Endothelial cell of umbilical vein (primary cell): ENCODE measurements at regions not wholly inside any gene's neighbourhood (a gene's known extent, or its start where the extent isn't known, plus 50 kb on each side); places are given as distances from the start of the nearest gene placed in this dataset.

Source experiments
- BruUV-seq: library from RNA; stranded (reverse); fragments of 400-500 nt; replicated peaks from 2 replicates; lab custom pipeline; 2021; lab: Mats Ljungman, UMichigan
- CTCF ChIA-PET: fragments of 300-600, 350-600 bp; sonication (Branson Sonifier 250); formaldehyde crosslinking; loops from one replicate; lab custom pipeline; 2021; ENCODE audit warnings: antibody characterized with exemption, inconsistent platforms; lab: Charles Lee
- POLR2A ChIA-PET: fragments of 300-600, 350-600 bp; sonication (Branson Sonifier 250); formaldehyde crosslinking; loops from one replicate; lab custom pipeline; 2021; ENCODE audit warnings: antibody characterized with exemption, inconsistent platforms; lab: Charles Lee
- DNase-seq: peaks from one replicate; pipeline ENCODE4 v3.0.0-alpha.2; 2011; ENCODE audit warnings: low read depth, low spot score
- FAIRE-seq: peaks from 2 replicates; lab custom pipeline; 2011; peaks lifted over from hg19 to GRCh38; lab: Jason Lieb, UNC
- H2AFZ ChIP-seq: 2 replicates; pipeline ENCODE4 v1.6.0; 2012; ENCODE audit warnings: low read depth, low read length, control low read depth, inconsistent platforms
- H3K27ac ChIP-seq: 2 replicates; pipeline ENCODE4 v1.5.1; 2011; ENCODE audit warnings: low read depth, mild to moderate bottlenecking, control low read depth, low read length, moderate library complexity; ENCODE audit not compliant: insufficient read depth
- H3K27me3 ChIP-seq, 2 experiments: 2 replicates each; pipeline versions ENCODE4 v1.6.0 to v1.6.1; 2011; ENCODE audit warnings: low read length in 2 of 2, mixed read lengths in 1 of 2; ENCODE audit not compliant: control insufficient read depth in 2 of 2, insufficient read depth in 2 of 2
- H3K36me3 ChIP-seq, 2 experiments: 2 replicates in 1 of 2; 3 replicates in 1 of 2; pipeline ENCODE4 v1.5.1; 2011; ENCODE audit warnings: low read length in 2 of 2, mild to moderate bottlenecking in 1 of 2, moderate library complexity in 1 of 2; ENCODE audit not compliant: control insufficient read depth in 2 of 2, insufficient read depth in 2 of 2; ENCODE audit errors: extremely low read depth in 1 of 2
- H3K4me1 ChIP-seq: 3 replicates; pipeline ENCODE4 v1.5.1; 2011; ENCODE audit warnings: mild to moderate bottlenecking, low read length; ENCODE audit not compliant: control insufficient read depth, insufficient read depth; ENCODE audit errors: extremely low read depth
- H3K4me2 ChIP-seq: 2 replicates; pipeline ENCODE4 v1.6.1; 2011; ENCODE audit warnings: low read length, control low read depth, mixed read lengths; ENCODE audit not compliant: insufficient read depth
- H3K4me3 ChIP-seq, 3 experiments: fragments of 200-600 bp in 1 of 3; sonication (generic), shearing (Covaris generic) in 1 of 3; replicated peaks in 1 of 3; 2 replicates each; pipeline ENCODE4 v1.5.1; 2011 to 2016; ENCODE audit warnings: control low read depth in 3 of 3, low read length in 3 of 3, mild to moderate bottlenecking in 2 of 3, inconsistent platforms in 1 of 3, low read depth in 1 of 3, moderate library complexity in 1 of 3; ENCODE audit not compliant: insufficient read depth in 1 of 3
- H3K79me2 ChIP-seq: 2 replicates; pipeline ENCODE4 v1.6.0; 2012; ENCODE audit warnings: low read length, inconsistent platforms; ENCODE audit not compliant: control insufficient read depth, insufficient read depth
- H3K9ac ChIP-seq: replicated peaks from 2 replicates; pipeline ENCODE3; 2011; ENCODE audit warnings: low read length, control low read depth; ENCODE audit not compliant: insufficient read depth; ENCODE audit errors: extremely low read depth
- H3K9me1 ChIP-seq: replicated peaks from 3 replicates; pipeline ENCODE4 v1.6.0; 2011; ENCODE audit warnings: mild to moderate bottlenecking, low read length; ENCODE audit not compliant: control insufficient read depth, insufficient read depth; ENCODE audit errors: extremely low read depth
- H3K9me3 ChIP-seq: replicated peaks from 2 replicates; pipeline ENCODE4 v1.5.1; 2012; ENCODE audit warnings: low read length, inconsistent platforms; ENCODE audit not compliant: control insufficient read depth, insufficient read depth
- H4K20me1 ChIP-seq: replicated peaks from 2 replicates; pipeline ENCODE3; 2011; ENCODE audit warnings: mild to moderate bottlenecking, low read length; ENCODE audit not compliant: control insufficient read depth, insufficient read depth; ENCODE audit errors: extremely low read depth
- EZH2 ChIP-seq: IDR thresholded peaks from 2 replicates; pipeline ENCODE4 v1.6.1; 2012; ENCODE audit warnings: borderline replicate concordance, low read depth, mild to moderate bottlenecking, moderate library complexity, low read length, inconsistent platforms; ENCODE audit not compliant: severe bottlenecking
- FOS ChIP-seq: IDR thresholded peaks from 2 replicates; pipeline ENCODE4 v1.6.1; 2011; ENCODE audit warnings: mild to moderate bottlenecking, low read length, moderate library complexity, borderline replicate concordance; ENCODE audit not compliant: insufficient read depth
- GATA2 ChIP-seq: IDR thresholded peaks from 2 replicates; pipeline ENCODE4 v1.7.0; 2011; ENCODE audit warnings: low read depth, mild to moderate bottlenecking, moderate library complexity, mixed read lengths, low read length; ENCODE audit not compliant: insufficient read length, insufficient read depth
- JUN ChIP-seq: IDR thresholded peaks from 2 replicates; pipeline ENCODE4 v1.6.1; 2011; ENCODE audit warnings: borderline replicate concordance, low read depth; ENCODE audit not compliant: insufficient read length, insufficient read depth
- MYC ChIP-seq: IDR thresholded peaks from one replicate; pipeline ENCODE4 v1.6.1; 2011; ENCODE audit warnings: mild to moderate bottlenecking, low read depth, low read length
- POLR2A ChIP-seq: IDR thresholded peaks from 2 replicates; pipeline ENCODE4 v1.6.1; 2012; ENCODE audit warnings: low read depth, mild to moderate bottlenecking, control low read depth, low read length
- POLR2AphosphoS5 ChIP-seq: IDR thresholded peaks from 2 replicates; pipeline ENCODE4 v1.6.1; 2012; ENCODE audit warnings: low read depth, mild to moderate bottlenecking, control low read depth, low read length, moderate library complexity; ENCODE audit not compliant: insufficient read depth
- dilution Hi-C: fragments of 300-500 bp; cut with MboI; formaldehyde crosslinking; loops from one replicate; pipeline ENCODE4 v1.15.0; 2019; ENCODE audit warnings: low sequenced_read_pairs; ENCODE audit not compliant: extremely low pct_ligation_motif_present
- intact Hi-C: fragments of 100-400 bp; cut with micrococcal nuclease; formaldehyde crosslinking; loops from one replicate; pipeline ENCODE4 v1.10.0; 2022
- TF ChIP-seq, protein P1 (sequence below): IDR thresholded peaks from 2 replicates; pipeline ENCODE4 v1.6.1; 2011; ENCODE audit not compliant: insufficient read depth, insufficient read length
- TF ChIP-seq, protein P2 (sequence below), 2 donors: IDR thresholded peaks; 1 replicate in 1 of 2; 2 replicates in 1 of 2; pipeline ENCODE4 v1.5.1; 2011; ENCODE audit warnings: low read length in 2 of 2, mild to moderate bottlenecking in 2 of 2, moderate library complexity in 2 of 2, control low read depth in 1 of 2, inconsistent platforms in 1 of 2, low read depth in 1 of 2; ENCODE audit not compliant: insufficient read depth in 1 of 2; ENCODE audit errors: extremely low read depth in 1 of 2

DNA sequence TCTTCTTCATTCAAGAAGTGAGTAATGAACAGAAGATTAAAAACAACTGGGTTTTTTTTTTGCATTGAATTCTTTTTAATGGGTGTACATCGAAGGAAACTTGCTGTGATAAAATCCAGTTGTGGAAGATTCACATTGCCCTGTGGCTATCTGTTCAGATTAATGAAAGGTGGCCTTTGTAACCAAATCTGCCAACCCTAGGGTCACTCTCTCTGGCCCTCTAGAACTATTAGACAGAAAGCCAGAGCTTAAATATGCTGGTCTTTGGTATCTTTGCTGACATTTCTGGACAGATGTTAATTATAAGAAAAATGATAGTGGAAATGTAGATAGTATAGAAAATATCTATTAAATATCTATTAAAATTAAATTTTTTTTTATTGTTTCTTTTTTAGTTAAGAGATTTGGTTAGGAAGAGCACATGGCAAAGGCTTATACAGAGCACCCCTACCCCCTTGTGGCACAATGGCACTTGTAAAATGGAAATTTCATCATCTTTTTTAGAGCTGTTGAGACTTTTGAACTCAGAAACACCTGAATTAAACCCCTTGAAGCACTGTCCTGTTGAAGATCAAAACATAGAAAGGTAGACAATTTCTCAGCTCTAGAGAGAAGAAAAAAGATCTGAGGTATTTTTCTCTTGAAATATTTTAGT, 572.5 kb downstream of the PKHD1 start:
- FAIRE-seq, result no peak
- Histone ChIP-seq H3K27ac (no peak overlapping the region), H3K27me3 (no peaks in the 10 kb centered on the region), H3K36me3 (no peaks in the 10 kb centered on the region), H2AFZ (no peak overlapping the region), H3K4me3 (no peak overlapping the region), H3K9me3 (no peaks in the 10 kb centered on the region), H3K9me1 (no peaks in the 10 kb centered on the region), H4K20me1 (no peaks in the 10 kb centered on the region), H3K4me1 (no peaks in the 10 kb centered on the region), H3K79me2 (no peaks in the 10 kb centered on the region), H3K4me2 (no peak overlapping the region), H3K9ac (no peak overlapping the region)
- BruUV-seq, result no TSS peak
- CTCF ChIA-PET, result no interaction called here
- no peak for TF ChIP-seq EZH2
- TF ChIP-seq GATA2, result no peak
- TF ChIP-seq MYC, result no peak
- TF ChIP-seq, protein P1, sequence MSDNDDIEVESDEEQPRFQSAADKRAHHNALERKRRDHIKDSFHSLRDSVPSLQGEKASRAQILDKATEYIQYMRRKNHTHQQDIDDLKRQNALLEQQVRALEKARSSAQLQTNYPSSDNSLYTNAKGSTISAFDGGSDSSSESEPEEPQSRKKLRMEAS, result no peak
- no peak for TF ChIP-seq POLR2A
- TF ChIP-seq POLR2AphosphoS5, result no peak
- TF ChIP-seq JUN, result no peak
- TF ChIP-seq, protein P2, sequence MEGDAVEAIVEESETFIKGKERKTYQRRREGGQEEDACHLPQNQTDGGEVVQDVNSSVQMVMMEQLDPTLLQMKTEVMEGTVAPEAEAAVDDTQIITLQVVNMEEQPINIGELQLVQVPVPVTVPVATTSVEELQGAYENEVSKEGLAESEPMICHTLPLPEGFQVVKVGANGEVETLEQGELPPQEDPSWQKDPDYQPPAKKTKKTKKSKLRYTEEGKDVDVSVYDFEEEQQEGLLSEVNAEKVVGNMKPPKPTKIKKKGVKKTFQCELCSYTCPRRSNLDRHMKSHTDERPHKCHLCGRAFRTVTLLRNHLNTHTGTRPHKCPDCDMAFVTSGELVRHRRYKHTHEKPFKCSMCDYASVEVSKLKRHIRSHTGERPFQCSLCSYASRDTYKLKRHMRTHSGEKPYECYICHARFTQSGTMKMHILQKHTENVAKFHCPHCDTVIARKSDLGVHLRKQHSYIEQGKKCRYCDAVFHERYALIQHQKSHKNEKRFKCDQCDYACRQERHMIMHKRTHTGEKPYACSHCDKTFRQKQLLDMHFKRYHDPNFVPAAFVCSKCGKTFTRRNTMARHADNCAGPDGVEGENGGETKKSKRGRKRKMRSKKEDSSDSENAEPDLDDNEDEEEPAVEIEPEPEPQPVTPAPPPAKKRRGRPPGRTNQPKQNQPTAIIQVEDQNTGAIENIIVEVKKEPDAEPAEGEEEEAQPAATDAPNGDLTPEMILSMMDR (IDR thresholded peaks at IDR 0.05; ENCODE audit: extremely low read depth in 1 of 2, insufficient read depth in 1 of 2, low read depth in 1 of 2, low read length in 2 of 2), result no peak
- TF ChIP-seq FOS, result no peak
- intact Hi-C loops, result no loop called here
- dilution Hi-C loops, result no loop called here
- POLR2A ChIA-PET, result no interaction called here
- no peak for DNase-seq
